SH-SY5Y (cell line): ENCODE measurements at regions not wholly inside any gene's neighbourhood (a gene's known extent, or its start where the extent isn't known, plus 50 kb on each side); places are given as distances from the start of the nearest gene placed in this dataset.

ENCODE experiments used
- GATA2 ChIP-seq: IDR thresholded peaks from 2 replicates; pipeline ENCODE4 v1.6.1; 2011; ENCODE audit warnings: mild to moderate bottlenecking, low read depth, low read length
- GATA3 ChIP-seq: IDR thresholded peaks from 2 replicates; pipeline ENCODE4 v1.6.1; 2011; ENCODE audit warnings: low read depth, mild to moderate bottlenecking, low read length, moderate library complexity

- TF ChIP-seq GATA2 (no peak), GATA3 (no peak)
Observed at GRCh38 chr12:124511259-124511985, 56.0 kb downstream of the NCOR2 start.
